Keratinocyte (primary cell): ENCODE measurements at regions not wholly inside any gene's neighbourhood (a gene's known extent, or its start where the extent isn't known, plus 50 kb on each side); places are given as distances from the start of the nearest gene placed in this dataset.

Experiments used
- DNase-seq: peaks from one replicate; pipeline ENCODE4 v3.0.0-alpha.2; 2011; ENCODE audit warnings: low read depth, missing footprints, low spot score
- FAIRE-seq: peaks from 2 replicates; lab custom pipeline; 2011; peaks lifted over from hg19 to GRCh38; lab: Jason Lieb, UNC
- H2AFZ ChIP-seq: 2 replicates; pipeline ENCODE4 v1.6.0; 2012; ENCODE audit warnings: low read length, control low read depth, inconsistent platforms; ENCODE audit not compliant: control insufficient read depth
- H3K27ac ChIP-seq: 2 replicates; pipeline ENCODE4 v1.5.1; 2011; ENCODE audit warnings: low read length; ENCODE audit not compliant: control insufficient read depth, insufficient read depth
- H3K27me3 ChIP-seq: 3 replicates; pipeline ENCODE4 v1.6.0; 2011; ENCODE audit warnings: low read length; ENCODE audit not compliant: control insufficient read depth, insufficient read depth; ENCODE audit errors: extremely low read depth
- H3K36me3 ChIP-seq, 2 experiments: 2 replicates in 1 of 2; 3 replicates in 1 of 2; pipeline ENCODE4 v1.5.1; 2011; ENCODE audit warnings: low read length in 2 of 2, mild to moderate bottlenecking in 1 of 2; ENCODE audit not compliant: control insufficient read depth in 2 of 2, insufficient read depth in 2 of 2; ENCODE audit errors: extremely low read depth in 1 of 2
- H3K4me1 ChIP-seq: 3 replicates; pipeline ENCODE4 v1.5.1; 2011; ENCODE audit warnings: low read length; ENCODE audit not compliant: control insufficient read depth, insufficient read depth; ENCODE audit errors: extremely low read depth
- H3K4me2 ChIP-seq: 3 replicates; pipeline ENCODE4 v1.6.0; 2011; ENCODE audit warnings: low read depth, low read length; ENCODE audit not compliant: control insufficient read depth, insufficient read depth; ENCODE audit errors: extremely low read depth
- H3K4me3 ChIP-seq, 3 experiments: fragments of 200-600 bp in 1 of 3; sonication (generic) in 1 of 3; 2 replicates in 2 of 3; 3 replicates in 1 of 3; pipeline ENCODE4 v1.5.1; 2011 to 2016; ENCODE audit warnings: low read length in 3 of 3, mild to moderate bottlenecking in 3 of 3, control low read depth in 2 of 3, inconsistent platforms in 1 of 3, low read depth in 1 of 3, mixed read lengths in 1 of 3, mixed run types in 1 of 3, moderate library complexity in 1 of 3; ENCODE audit not compliant: control insufficient read depth in 2 of 3, insufficient read depth in 2 of 3; ENCODE audit errors: extremely low read depth in 1 of 3
- H3K79me2 ChIP-seq: 2 replicates; pipeline ENCODE4 v1.6.0; 2012; ENCODE audit warnings: low read length; ENCODE audit not compliant: control insufficient read depth, insufficient read depth
- H3K9ac ChIP-seq: 3 replicates; pipeline ENCODE4 v1.6.0; 2011; ENCODE audit warnings: low read length; ENCODE audit not compliant: control insufficient read depth, insufficient read depth; ENCODE audit errors: extremely low read depth
- H3K9me1 ChIP-seq: 3 replicates; pipeline ENCODE4 v1.6.0; 2011; ENCODE audit warnings: low read length; ENCODE audit not compliant: control insufficient read depth, insufficient read depth; ENCODE audit errors: extremely low read depth
- H3K9me3 ChIP-seq: 2 replicates; pipeline ENCODE4 v1.5.1; 2012; ENCODE audit warnings: low read depth, low read length; ENCODE audit not compliant: control insufficient read depth
- H4K20me1 ChIP-seq: 3 replicates; pipeline ENCODE4 v1.6.0; 2011; ENCODE audit warnings: low read length; ENCODE audit not compliant: control insufficient read depth, insufficient read depth; ENCODE audit errors: extremely low read depth
- CTCF ChIP-seq, 3 experiments: IDR thresholded peaks in 1 of 3; conservative IDR thresholded peaks in 1 of 3; optimal IDR thresholded peaks in 1 of 3; 2 replicates in 2 of 3; 3 replicates in 1 of 3; pipeline versions ENCODE3 to v1.5.1; 2011; ENCODE audit warnings: low read length in 3 of 3, mild to moderate bottlenecking in 3 of 3, moderate library complexity in 2 of 3, control low read depth in 1 of 3, inconsistent platforms in 1 of 3; ENCODE audit not compliant: insufficient read depth in 2 of 3; ENCODE audit errors: extremely low read depth in 1 of 3
- EZH2 ChIP-seq: IDR thresholded peaks from one replicate; pipeline ENCODE4 v1.6.1; 2012; ENCODE audit warnings: inconsistent platforms, mild to moderate bottlenecking, low read length, moderate library complexity
- dilution Hi-C: fragments of 300-500 bp; cut with MboI; formaldehyde crosslinking; loops from one replicate; pipeline ENCODE4 v1.7.0; 2020; ENCODE audit warnings: low sequenced_read_pairs; ENCODE audit not compliant: extremely low pct_ligation_motif_present

GRCh38 chr3:178059119-178059518 lies 477.1 kb upstream of the KCNMB2 start:
- dilution Hi-C loops, result no loop called here
- TF ChIP-seq EZH2 (no peak), CTCF (optimal IDR thresholded peaks at IDR 0.05 in 1 of 3, IDR thresholded peaks at IDR 0.05 in 1 of 3, conservative IDR thresholded peaks at IDR 0.05 in 1 of 3; ENCODE audit: extremely low read depth in 1 of 3, insufficient read depth in 2 of 3, low read length in 3 of 3) (no peak)
- Histone ChIP-seq H2AFZ (no peak overlapping the region), H3K36me3 (no peaks in the 10 kb centered on the region), H3K4me1 (no peaks in the 10 kb centered on the region), H3K4me2 (no peak overlapping the region), H3K9me1 (no peaks in the 10 kb centered on the region), H3K27me3 (no peaks in the 10 kb centered on the region), H3K9ac (no peak overlapping the region), H3K4me3 (no peak overlapping the region), H3K27ac (no peak overlapping the region), H3K79me2 (no peaks in the 10 kb centered on the region), H4K20me1 (no peaks in the 10 kb centered on the region), H3K9me3 (no peaks in the 10 kb centered on the region)
- FAIRE-seq, result no peak
- DNase-seq, result no peak

GRCh38 chr3:178059836-178060235 lies 476.4 kb upstream of the KCNMB2 start:
- H3K4me2 ChIP-seq, result no peak overlapping the region
- TF ChIP-seq EZH2 (no peak), CTCF (optimal IDR thresholded peaks at IDR 0.05 in 1 of 3, IDR thresholded peaks at IDR 0.05 in 1 of 3, conservative IDR thresholded peaks at IDR 0.05 in 1 of 3; ENCODE audit: extremely low read depth in 1 of 3, insufficient read depth in 2 of 3, low read length in 3 of 3) (no peak)
- H3K36me3 ChIP-seq, result no peaks in the 10 kb centered on the region
- no peak for FAIRE-seq
- no peak for DNase-seq
- no peaks in the 10 kb centered on the region for H3K9me1 ChIP-seq
- no peak overlapping the region for H3K27ac ChIP-seq
- dilution Hi-C loops, result no loop called here
- H4K20me1 ChIP-seq, result no peaks in the 10 kb centered on the region
- H3K9me3 ChIP-seq, result no peaks in the 10 kb centered on the region
- no peaks in the 10 kb centered on the region for H3K27me3 ChIP-seq
- H3K4me1 ChIP-seq, result no peaks in the 10 kb centered on the region
- H2AFZ ChIP-seq, result no peak overlapping the region
- H3K4me3 ChIP-seq, result no peak overlapping the region
- no peak overlapping the region for H3K9ac ChIP-seq
- H3K79me2 ChIP-seq, result no peaks in the 10 kb centered on the region
